DND-41 (cell line): ENCODE measurements at regions not wholly inside any gene's neighbourhood (a gene's known extent, or its start where the extent isn't known, plus 50 kb on each side); places are given as distances from the start of the nearest gene placed in this dataset.

Experiments
- ATAC-seq: fragments of 200-7000 bp; cut with Tn5 transposase; 3 replicates; pipeline ENCODE4 v1.9.1; 2021; ENCODE audit warnings: low read depth; ENCODE audit not compliant: insufficient read depth
- DNase-seq: peaks from one replicate; pipeline ENCODE4 v3.0.0-alpha.2; 2020
- H2AFZ ChIP-seq: 2 replicates; pipeline ENCODE4 v1.6.0; 2012; ENCODE audit warnings: low read depth, low read length
- H3K27ac ChIP-seq: 2 replicates; pipeline ENCODE4 v1.5.1; 2012; ENCODE audit warnings: low read length, inconsistent platforms
- H3K27me3 ChIP-seq: fragments of 200-600 bp; sonication (generic); 2 replicates; pipeline ENCODE4 v1.6.0; 2012; ENCODE audit warnings: low read length, mild to moderate bottlenecking, inconsistent platforms; ENCODE audit not compliant: insufficient read depth, poor library complexity
- H3K36me3 ChIP-seq: 2 replicates; pipeline ENCODE4 v1.5.1; 2012; ENCODE audit warnings: low read length, inconsistent platforms; ENCODE audit not compliant: insufficient read depth
- H3K4me1 ChIP-seq: 2 replicates; pipeline ENCODE4 v1.5.1; 2012; ENCODE audit warnings: mild to moderate bottlenecking, low read length; ENCODE audit not compliant: insufficient read depth
- H3K4me2 ChIP-seq: 2 replicates; pipeline ENCODE4 v1.6.0; 2012; ENCODE audit warnings: mild to moderate bottlenecking, moderate library complexity, low read length, inconsistent platforms; ENCODE audit not compliant: insufficient read depth
- H3K4me3 ChIP-seq, 2 experiments: fragments of 200-600 bp in 1 of 2; shearing (Covaris generic) in 1 of 2; 2 replicates each; pipeline ENCODE4 v1.5.1; 2012 to 2016; ENCODE audit warnings: inconsistent platforms in 2 of 2, low read length in 2 of 2, mild to moderate bottlenecking in 2 of 2, low read depth in 1 of 2, moderate library complexity in 1 of 2
- H3K79me2 ChIP-seq: 2 replicates; pipeline ENCODE4 v1.6.0; 2012; ENCODE audit warnings: low read length, inconsistent platforms; ENCODE audit not compliant: insufficient read depth
- H3K9ac ChIP-seq: 2 replicates; pipeline ENCODE4 v1.6.0; 2012; ENCODE audit warnings: low read depth, mild to moderate bottlenecking, inconsistent platforms, low read length, moderate library complexity
- H3K9me3 ChIP-seq: 2 replicates; pipeline ENCODE4 v1.5.1; 2012; ENCODE audit warnings: low read length, moderate library complexity, mild to moderate bottlenecking, inconsistent platforms; ENCODE audit not compliant: insufficient read depth, severe bottlenecking
- H4K20me1 ChIP-seq: 2 replicates; pipeline ENCODE4 v1.6.0; 2012; ENCODE audit warnings: low read length; ENCODE audit not compliant: insufficient read depth
- EZH2 ChIP-seq: IDR thresholded peaks from 3 replicates; pipeline ENCODE4 v1.6.1; 2012; ENCODE audit warnings: borderline replicate concordance, low read depth, mild to moderate bottlenecking, moderate library complexity, low read length, inconsistent platforms; ENCODE audit not compliant: severe bottlenecking
- TF ChIP-seq, protein P1 (sequence below): IDR thresholded peaks from 2 replicates; pipeline ENCODE4 v1.5.1; 2012; ENCODE audit warnings: borderline replicate concordance, low read length, moderate library complexity, mild to moderate bottlenecking; ENCODE audit not compliant: poor library complexity, severe bottlenecking; ENCODE audit errors: extremely low read depth

DNA sequence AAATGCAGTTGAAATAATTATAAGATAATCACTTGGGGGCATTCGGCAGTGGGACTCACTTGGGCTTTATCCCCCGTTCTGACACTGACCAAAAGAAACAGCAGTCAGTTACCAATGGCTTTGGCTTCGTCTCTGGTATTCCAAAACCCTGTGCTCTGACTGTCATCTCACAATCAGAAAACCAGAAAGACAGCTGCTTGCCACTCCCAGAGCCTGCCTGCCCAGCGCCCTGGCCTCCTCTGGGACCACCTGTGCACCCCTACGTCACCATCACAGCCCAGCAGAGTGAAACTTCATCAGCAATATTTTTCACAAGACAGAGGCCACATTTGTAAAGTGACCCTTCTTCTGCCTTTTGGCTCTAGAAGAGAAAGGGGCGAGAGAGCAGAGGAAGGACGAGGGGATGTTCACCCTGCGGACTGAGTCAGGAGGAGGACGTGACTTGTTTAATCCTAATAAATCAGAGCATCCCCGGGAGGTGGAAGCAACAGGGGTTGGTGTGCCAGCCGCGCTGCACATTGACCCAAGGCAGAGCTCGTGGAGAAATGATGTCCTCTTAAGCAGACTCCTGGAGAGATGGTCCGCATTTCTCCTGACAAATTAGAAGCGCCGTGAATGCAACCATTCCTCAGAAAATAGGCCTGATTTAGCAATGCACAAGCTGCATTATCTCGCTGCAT lies 397.8 kb upstream of the ZNF507 start:
- H4K20me1 ChIP-seq, result no peaks in the 10 kb centered on the region
- no peak overlapping the region for H3K4me2 ChIP-seq
- no peak overlapping the region for H3K27ac ChIP-seq
- ATAC-seq (no peak), DNase-seq (no peak)
- no peaks in the 10 kb centered on the region for H3K36me3 ChIP-seq
- H3K4me1 ChIP-seq, result no peaks in the 10 kb centered on the region
- no peak overlapping the region for H3K9ac ChIP-seq
- H3K9me3 ChIP-seq, result no peaks in the 10 kb centered on the region
- H2AFZ ChIP-seq, result no peak overlapping the region
- no peak for TF ChIP-seq EZH2
- TF ChIP-seq, protein P1, sequence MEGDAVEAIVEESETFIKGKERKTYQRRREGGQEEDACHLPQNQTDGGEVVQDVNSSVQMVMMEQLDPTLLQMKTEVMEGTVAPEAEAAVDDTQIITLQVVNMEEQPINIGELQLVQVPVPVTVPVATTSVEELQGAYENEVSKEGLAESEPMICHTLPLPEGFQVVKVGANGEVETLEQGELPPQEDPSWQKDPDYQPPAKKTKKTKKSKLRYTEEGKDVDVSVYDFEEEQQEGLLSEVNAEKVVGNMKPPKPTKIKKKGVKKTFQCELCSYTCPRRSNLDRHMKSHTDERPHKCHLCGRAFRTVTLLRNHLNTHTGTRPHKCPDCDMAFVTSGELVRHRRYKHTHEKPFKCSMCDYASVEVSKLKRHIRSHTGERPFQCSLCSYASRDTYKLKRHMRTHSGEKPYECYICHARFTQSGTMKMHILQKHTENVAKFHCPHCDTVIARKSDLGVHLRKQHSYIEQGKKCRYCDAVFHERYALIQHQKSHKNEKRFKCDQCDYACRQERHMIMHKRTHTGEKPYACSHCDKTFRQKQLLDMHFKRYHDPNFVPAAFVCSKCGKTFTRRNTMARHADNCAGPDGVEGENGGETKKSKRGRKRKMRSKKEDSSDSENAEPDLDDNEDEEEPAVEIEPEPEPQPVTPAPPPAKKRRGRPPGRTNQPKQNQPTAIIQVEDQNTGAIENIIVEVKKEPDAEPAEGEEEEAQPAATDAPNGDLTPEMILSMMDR, result no peak
- H3K27me3 ChIP-seq, result no peaks in the 10 kb centered on the region
- H3K4me3 ChIP-seq, result no peak overlapping the region
- H3K79me2 ChIP-seq, result no peaks in the 10 kb centered on the region

DNA sequence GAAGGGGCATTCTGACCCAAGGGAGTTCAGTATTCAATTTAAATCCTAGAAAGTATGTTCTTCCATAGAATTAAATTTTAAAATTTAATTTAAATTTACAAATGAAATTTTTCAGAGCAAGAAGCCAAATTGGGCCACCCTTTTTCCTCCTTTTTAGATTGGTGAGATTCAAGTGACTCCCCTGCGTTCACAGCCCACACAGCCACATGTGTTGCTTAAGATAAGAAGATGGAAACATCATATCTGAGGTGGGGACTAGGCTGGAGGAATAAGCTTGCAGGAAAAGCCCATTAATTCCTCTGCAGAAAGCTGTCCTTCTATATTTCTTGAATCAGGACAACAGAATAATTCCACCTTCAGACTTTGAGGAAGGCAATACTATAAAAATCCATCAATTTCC lies 392.7 kb upstream of the ZNF507 start:
- Histone ChIP-seq H3K27ac (no peak overlapping the region), H3K9me3 (no peaks in the 10 kb centered on the region), H3K4me2 (no peak overlapping the region), H3K9ac (no peak overlapping the region), H4K20me1 (no peaks in the 10 kb centered on the region), H3K4me3 (no peak overlapping the region), H3K27me3 (no peaks in the 10 kb centered on the region), H2AFZ (no peak overlapping the region), H3K36me3 (no peaks in the 10 kb centered on the region), H3K79me2 (no peaks in the 10 kb centered on the region), H3K4me1 (no peaks in the 10 kb centered on the region)
- ATAC-seq (no peak), DNase-seq (no peak)
- TF ChIP-seq, protein P1, result no peak
- no peak for TF ChIP-seq EZH2

- ATAC-seq (no peak), DNase-seq (no peak)
- Histone ChIP-seq H3K4me3 (no peak overlapping the region), H2AFZ (no peak overlapping the region), H3K4me1 (no peaks in the 10 kb centered on the region), H3K27me3 (no peaks in the 10 kb centered on the region), H3K9me3 (no peaks in the 10 kb centered on the region), H3K9ac (no peak overlapping the region), H3K4me2 (no peak overlapping the region), H3K79me2 (no peaks in the 10 kb centered on the region), H4K20me1 (0 out of 2 replicates have a peak, but pooled peaks cover under 1% of the 10 kb centered on the region), H3K27ac (no peak overlapping the region), H3K36me3 (no peaks in the 10 kb centered on the region)
- TF ChIP-seq EZH2, result no peak
- TF ChIP-seq, protein P1, result no peak
These were observed 390.3 kb upstream of the ZNF507 start for GRCh38 chr19:31955061-31955460.

DNA sequence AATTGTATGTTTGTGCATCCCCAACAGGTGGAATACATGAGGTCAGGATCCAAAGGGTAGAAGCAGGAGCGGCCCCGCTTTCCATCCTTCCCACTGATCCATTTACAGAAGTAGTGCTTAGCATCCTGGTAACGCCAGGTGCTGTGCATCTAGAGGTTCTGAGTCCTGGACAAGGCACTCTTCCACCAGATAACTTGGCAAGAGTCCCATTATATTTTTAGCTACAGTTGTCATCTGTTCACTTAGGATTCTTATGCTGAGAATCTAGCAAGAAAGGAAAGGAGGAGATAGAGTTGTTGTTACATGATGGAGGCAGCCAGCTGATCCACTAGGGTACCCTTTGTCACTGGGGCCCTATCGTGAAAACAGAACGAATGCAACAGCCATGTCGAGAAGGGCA lies 389.5 kb upstream of the ZNF507 start:
- no peaks in the 10 kb centered on the region for H3K36me3 ChIP-seq
- no peak overlapping the region for H3K4me3 ChIP-seq
- DNase-seq (no peak), ATAC-seq (no peak)
- no peaks in the 10 kb centered on the region for H3K79me2 ChIP-seq
- H3K4me1 ChIP-seq, result no peaks in the 10 kb centered on the region
- H2AFZ ChIP-seq, result no peak overlapping the region
- TF ChIP-seq, protein P1, result no peak
- no peak for TF ChIP-seq EZH2
- no peak overlapping the region for H3K4me2 ChIP-seq
- no peak overlapping the region for H3K9ac ChIP-seq
- no peaks in the 10 kb centered on the region for H3K9me3 ChIP-seq
- no peaks in the 10 kb centered on the region for H3K27me3 ChIP-seq
- 0 out of 2 replicates have a peak, but pooled peaks cover 3% of the 10 kb centered on the region for H4K20me1 ChIP-seq
- no peak overlapping the region for H3K27ac ChIP-seq
